Adrenal gland (tissue), 9 donors: ENCODE measurements at regions not wholly inside any gene's neighbourhood (a gene's known extent, or its start where the extent isn't known, plus 50 kb on each side); places are given as distances from the start of the nearest gene placed in this dataset.

Experiments used
- DNase-seq, 7 donors: peaks; one replicate each; pipeline ENCODE4 v3.0.0-alpha.2; 2019 to 2020
- H3K27ac ChIP-seq, 5 donors: fragments of 200-600 bp; sonication (generic) in 4 of 5; 1 replicate in 3 of 5; 2 replicates in 2 of 5; pipeline versions ENCODE4 v1.5.1 to v1.8.0; 2016 to 2020; ENCODE audit warnings: mild to moderate bottlenecking in 1 of 5
- H3K27me3 ChIP-seq: fragments of 200-600 bp; 2 replicates; pipeline ENCODE4 v1.8.0; 2021
- H3K36me3 ChIP-seq, 2 donors: fragments of 200-600 bp; replicated peaks in 1 of 2; 1 replicate in 1 of 2; 2 replicates in 1 of 2; pipeline versions ENCODE4 v1.5.1 to v1.8.0; 2018 to 2022
- H3K4me1 ChIP-seq, 2 donors: fragments of 200-600 bp; replicated peaks in 1 of 2; 1 replicate in 1 of 2; 2 replicates in 1 of 2; pipeline versions ENCODE4 v1.5.1 to v1.8.0; 2018 to 2021
- H3K4me3 ChIP-seq, 4 donors: fragments of 200-600 bp; sonication (generic) in 3 of 4; one replicate each; pipeline ENCODE4 v1.5.1; 2016 to 2018
- H3K9me3 ChIP-seq, 3 donors: fragments of 200-600 bp; sonication (generic) in 1 of 3; replicated peaks in 1 of 3; 1 replicate in 2 of 3; 2 replicates in 1 of 3; pipeline versions ENCODE4 v1.5.1 to v1.8.0; 2016 to 2021
- CTCF ChIP-seq, 6 experiments: fragments of 450-650 bp in 4 of 6; fragments of 200-600 bp in 2 of 6; sonication (generic) in 1 of 6; IDR thresholded peaks; 1 replicate in 5 of 6; 2 replicates in 1 of 6; pipeline versions ENCODE4 v1.5.1 to v1.8.0; 2016 to 2021; ENCODE audit warnings: antibody characterized with exemption in 6 of 6, mild to moderate bottlenecking in 2 of 6, moderate library complexity in 1 of 6
- POLR2A ChIP-seq, 2 donors: fragments of 450-650 bp; IDR thresholded peaks; one replicate each; pipeline ENCODE4 v1.6.1; 2017; ENCODE audit warnings: antibody characterized with exemption in 2 of 2, mild to moderate bottlenecking in 2 of 2, moderate library complexity in 1 of 2
- WGBS, 4 donors: extraction: QIAGEN DNeasy Blood & Tissue Kit in 2 of 4; methylation state at CpG; one replicate each; pipeline versions ENCODE4 v1.1.5 to v1.1.7; 2013 to 2017; 5-methylcytosine and 5-hydroxymethylcytosine counted together
- intact Hi-C, 2 donors: fragments of 100-400 bp; cut with DNase I; formaldehyde crosslinking; loops; one replicate each; pipeline versions ENCODE4 v1.14.1 to v1.15.0; 2022 to 2023
- donor health status: healthy with polysubstance abuse.
- donor health status: Bipolar disorder and iron deficiency.
- donor health status: DM: yes; HTN: yes; CAD: no.
- donor health status: DM: no; HTN: no; CAD: no.
- donor health status: DM: no; HTN: no; CAD: no.

GRCh38 chr4:15293711-15294110 lies 134.1 kb upstream of the C1QTNF7 start:
- no peaks in the 10 kb centered on the region for H3K36me3 ChIP-seq
- 54 to 63% (median 58%) methylated on average over 2 of the region's 2 CpGs for WGBS, 4 donors
- H3K27me3 ChIP-seq = no peaks in the 10 kb centered on the region
- no peak for DNase-seq
- no peaks in the 10 kb centered on the region for H3K4me1 ChIP-seq
- H3K27ac ChIP-seq = no peak overlapping the region
- intact Hi-C loops = no loop called here
- no peak for TF ChIP-seq CTCF (IDR thresholded peaks at IDR 0.05)
- no peak for TF ChIP-seq POLR2A (IDR thresholded peaks at IDR 0.05)
- no peak overlapping the region for H3K4me3 ChIP-seq
- H3K9me3 ChIP-seq = no peaks in the 10 kb centered on the region

- Histone ChIP-seq H3K27me3 (no peaks in the 10 kb centered on the region), H3K27ac (no peak overlapping the region), H3K4me1 (no peaks in the 10 kb centered on the region), H3K36me3 (no peaks in the 10 kb centered on the region), H3K9me3 (no peaks in the 10 kb centered on the region), H3K4me3 (no peak overlapping the region)
- TF ChIP-seq CTCF (IDR thresholded peaks at IDR 0.05) (no peak), POLR2A (IDR thresholded peaks at IDR 0.05) (no peak)
- intact Hi-C loops = no loop called here
- WGBS, 4 donors = 67 to 95% (median 91%) methylated on average over 1 of the region's 1 CpG
- DNase-seq = no peak
These were observed 133.6 kb upstream of the C1QTNF7 start for GRCh38 chr4:15294202-15294601.

GRCh38 chr4:15294832-15295231 lies 133.0 kb upstream of the C1QTNF7 start:
- TF ChIP-seq POLR2A (IDR thresholded peaks at IDR 0.05) = no peak
- no peak for TF ChIP-seq CTCF (IDR thresholded peaks at IDR 0.05)
- 43 to 59% (median 47%) methylated on average over 4 of the region's 4 CpGs for WGBS, 4 donors

GRCh38 chr4:15295421-15296162 lies 132.2 kb upstream of the C1QTNF7 start:
- no peaks in the 10 kb centered on the region for H3K27me3 ChIP-seq
- H3K9me3 ChIP-seq = no peaks in the 10 kb centered on the region
- 58 to 75% (median 66%) methylated on average over 8 of the region's 8 CpGs for WGBS, 4 donors

More at GRCh38 chr4:15294832-15295231, 133.0 kb upstream of the C1QTNF7 start:
- H3K27ac ChIP-seq = no peak overlapping the region
- H3K36me3 ChIP-seq = no peaks in the 10 kb centered on the region
- no peaks in the 10 kb centered on the region for H3K9me3 ChIP-seq
- H3K4me3 ChIP-seq = no peak overlapping the region
- no peak for DNase-seq
- H3K27me3 ChIP-seq = no peaks in the 10 kb centered on the region
- intact Hi-C loops = no loop called here
- H3K4me1 ChIP-seq = no peaks in the 10 kb centered on the region

More at GRCh38 chr4:15295421-15296162, 132.2 kb upstream of the C1QTNF7 start:
- TF ChIP-seq CTCF (IDR thresholded peaks at IDR 0.05) (no peak), POLR2A (IDR thresholded peaks at IDR 0.05) (no peak)
- H3K36me3 ChIP-seq = no peaks in the 10 kb centered on the region
- intact Hi-C loops = no loop called here
- H3K27ac ChIP-seq = no peak overlapping the region
- H3K4me1 ChIP-seq = no peaks in the 10 kb centered on the region
- no peak for DNase-seq
- no peak overlapping the region for H3K4me3 ChIP-seq
